Astrocyte of the hippocampus (primary cell): ENCODE measurements at regions not wholly inside any gene's neighbourhood (a gene's known extent, or its start where the extent isn't known, plus 50 kb on each side); places are given as distances from the start of the nearest gene placed in this dataset.

ENCODE experiments used
- DNase-seq: peaks from one replicate; pipeline ENCODE4 v3.0.0; 2011; ENCODE audit warnings: low read depth, low spot score

- peak; percentile 17 for DNase-seq
Observed at GRCh38 chrX:45322820-45323219, 122.1 kb upstream of the DIPK2B start.

GRCh38 chrX:45322382-45322781 lies 121.7 kb upstream of the DIPK2B start:
- peak; percentile 87 for DNase-seq

DNA sequence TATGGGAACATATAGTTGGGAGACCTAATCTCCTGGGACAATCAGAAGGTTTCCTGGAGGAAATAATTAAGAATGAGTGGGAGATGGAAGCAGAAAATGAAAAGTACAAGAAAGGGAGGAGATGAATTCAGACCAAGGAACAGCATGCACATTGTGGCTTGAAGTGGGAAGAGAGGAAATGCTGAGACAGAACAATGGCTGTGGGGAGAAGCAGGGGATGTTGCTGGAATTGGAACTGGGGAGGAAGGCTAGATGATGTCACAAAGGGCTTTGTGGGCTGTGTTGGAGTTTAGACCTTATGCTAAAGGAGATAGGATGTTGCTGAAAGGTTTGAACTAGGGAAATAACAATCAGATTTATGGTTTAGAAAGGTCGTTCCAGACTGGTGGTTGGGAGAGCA lies 119.5 kb upstream of the DIPK2B start:
- DNase-seq: no peak

GRCh38 chrX:45309801-45310200 lies 109.1 kb upstream of the DIPK2B start:
- DNase-seq: no peak

- peak; percentile 22 for DNase-seq
Observed at GRCh38 chrX:45309096-45309495, 108.4 kb upstream of the DIPK2B start.

GRCh38 chrX:45306794-45307193 lies 106.1 kb upstream of the DIPK2B start:
- DNase-seq: peak; percentile 9

GRCh38 chrX:45300638-45301037 lies 100.0 kb upstream of the DIPK2B start:
- no peak for DNase-seq

DNA sequence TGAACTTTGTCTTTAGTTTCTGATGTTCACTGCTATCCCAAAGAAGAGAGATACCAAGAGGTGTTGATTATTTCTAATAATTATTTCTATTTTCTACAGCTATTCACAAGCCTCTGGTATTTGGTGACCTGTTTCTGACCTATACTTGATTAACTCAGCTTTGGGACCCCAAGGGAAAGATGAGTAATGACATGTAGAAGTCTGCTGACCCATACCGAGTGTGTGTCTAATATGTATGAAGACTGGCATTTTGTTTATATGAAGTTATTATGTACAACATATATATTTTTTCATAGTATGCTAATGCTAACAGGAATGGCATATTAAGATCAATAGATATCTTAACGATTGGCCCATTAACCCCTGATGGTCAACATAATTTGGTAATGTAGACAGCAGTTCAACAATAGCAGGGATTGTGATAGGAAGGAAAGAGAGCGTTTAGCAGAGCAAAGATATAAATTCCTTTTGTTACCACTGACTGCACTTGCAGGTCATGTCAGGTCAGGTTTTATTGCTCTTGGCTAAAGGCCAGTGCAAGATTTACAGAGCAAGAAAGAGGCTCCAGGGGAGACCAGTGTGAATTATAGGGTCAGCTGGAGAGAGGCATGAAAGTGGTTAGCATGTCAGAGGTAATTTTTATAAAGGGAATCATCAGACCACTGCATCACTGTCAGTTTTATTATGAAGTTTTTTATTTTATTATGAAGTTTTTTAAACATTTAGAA lies 94.7 kb upstream of the DIPK2B start:
- peak; percentile 41 for DNase-seq

GRCh38 chrX:45274576-45274975 lies 73.9 kb upstream of the DIPK2B start:
- DNase-seq: peak; percentile 3

GRCh38 chrX:45267007-45267406 lies 66.3 kb upstream of the DIPK2B start:
- no peak for DNase-seq

GRCh38 chrX:45266456-45266855 lies 65.8 kb upstream of the DIPK2B start:
- no peak for DNase-seq

DNA sequence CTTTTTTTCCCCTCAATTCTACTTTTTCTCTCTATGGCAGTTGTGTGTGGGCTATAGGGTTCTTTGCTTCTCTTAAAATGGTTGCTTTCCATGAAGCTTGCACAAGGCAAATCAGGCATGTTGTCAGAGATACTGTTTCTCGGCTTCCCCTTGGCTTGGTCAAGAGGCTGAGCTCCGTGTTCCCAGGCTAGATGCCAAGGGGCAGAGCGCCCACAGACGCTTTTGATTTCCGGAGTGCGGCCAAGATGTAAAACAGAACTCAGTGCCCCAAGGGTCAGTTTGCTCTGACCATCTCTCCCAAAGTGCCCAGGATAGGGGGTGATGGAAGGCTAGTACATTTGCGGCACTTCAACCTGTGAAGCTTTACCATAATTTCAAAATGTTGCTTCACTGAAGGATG lies 64.2 kb upstream of the DIPK2B start:
- no peak for DNase-seq

DNA sequence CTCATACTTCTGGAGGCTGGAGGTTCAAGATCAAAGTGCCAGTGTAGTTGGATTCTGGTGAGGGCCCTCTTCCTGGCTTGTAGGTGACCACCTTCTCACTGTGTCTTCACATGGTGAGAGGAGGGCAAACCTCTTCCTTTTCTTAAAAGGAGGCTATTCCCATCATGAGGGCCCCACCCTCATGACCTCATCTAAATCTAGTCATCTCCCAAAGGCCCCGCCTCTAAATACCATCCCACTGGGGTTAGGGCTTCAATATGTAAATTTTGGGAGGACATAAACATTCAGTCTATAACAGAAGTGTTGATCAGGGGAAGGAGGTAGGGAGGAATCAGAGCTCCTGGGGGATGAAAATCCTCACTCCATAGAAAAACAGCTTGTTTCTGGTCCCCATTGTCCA lies 60.8 kb upstream of the DIPK2B start:
- no peak for DNase-seq

- DNase-seq: no peak
Observed at GRCh38 chrX:45261005-45261404, 60.3 kb upstream of the DIPK2B start.

GRCh38 chrX:45258731-45259402 lies 58.2 kb upstream of the DIPK2B start:
- peak; percentile 1 for DNase-seq
